Islet precursor cell (in vitro differentiated cells): ENCODE measurements at regions not wholly inside any gene's neighbourhood (a gene's known extent, or its start where the extent isn't known, plus 50 kb on each side); places are given as distances from the start of the nearest gene placed in this dataset.

Experiments
- DNase-seq: peaks from one replicate; pipeline ENCODE4 v3.0.0-alpha.2; 2018

DNA sequence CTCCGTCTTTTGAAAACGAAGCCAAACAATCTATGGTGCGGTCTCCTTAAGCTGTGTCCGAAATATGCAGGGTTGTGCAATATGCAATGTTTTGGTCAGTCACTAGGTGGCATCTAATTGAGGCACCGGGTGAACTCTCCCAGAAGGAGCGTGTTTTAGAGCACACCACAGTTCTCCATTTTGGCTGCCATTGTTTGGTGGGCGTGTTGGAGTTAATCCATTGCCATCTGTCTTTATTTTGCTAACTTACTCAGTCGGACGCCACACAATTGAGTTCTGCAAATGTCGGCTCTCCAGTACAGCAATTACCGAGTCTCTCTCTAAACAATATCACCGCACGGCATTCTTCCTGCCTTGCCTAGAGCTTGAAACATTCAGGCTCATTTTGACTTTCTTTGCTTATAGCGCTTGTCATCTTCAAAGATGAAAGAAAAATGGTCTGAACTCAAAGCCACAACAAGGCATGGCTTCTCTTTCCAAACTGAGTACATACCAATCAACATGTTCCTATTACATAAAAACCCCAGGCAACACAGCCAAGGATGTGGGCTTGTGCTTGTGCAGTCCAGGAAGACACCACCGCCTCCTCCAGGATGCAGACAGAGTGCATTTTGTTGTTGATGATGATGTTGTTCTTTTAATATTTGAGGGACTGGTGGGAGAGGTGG, 182.0 kb upstream of the SERP2 start:
- no peak for DNase-seq

- no peak for DNase-seq
Observed at GRCh38 chr13:44193731-44194130, 179.9 kb upstream of the SERP2 start.

GRCh38 chr13:44195245-44195644, 178.4 kb upstream of the SERP2 start:
- no peak for DNase-seq

DNA sequence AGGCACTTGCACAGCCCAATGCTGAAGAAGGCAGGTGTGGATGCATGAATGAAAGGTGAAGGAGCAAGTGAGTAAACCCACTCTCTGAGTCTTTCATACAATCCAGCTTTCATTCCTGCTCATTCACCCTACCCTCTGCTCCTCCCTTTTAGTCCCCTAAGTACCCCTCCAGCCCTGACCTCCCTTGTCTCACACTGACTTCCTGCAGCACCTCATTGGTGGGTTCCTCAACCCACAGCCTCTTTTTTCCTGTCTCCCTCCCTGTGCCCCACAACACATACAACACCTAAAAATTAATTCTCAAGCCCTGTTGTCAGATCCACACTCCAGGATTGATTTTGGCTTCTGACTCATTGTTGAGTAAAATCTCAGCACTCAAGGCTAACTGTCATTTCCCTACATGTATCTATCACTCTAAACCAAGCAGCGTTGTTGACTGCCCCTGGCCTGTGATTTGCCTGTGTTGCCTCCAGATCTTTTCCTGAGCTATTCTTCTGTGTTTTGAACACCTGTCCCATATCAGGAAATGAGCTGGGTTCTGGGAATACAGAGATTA, 177.3 kb upstream of the SERP2 start:
- no peak for DNase-seq

DNA sequence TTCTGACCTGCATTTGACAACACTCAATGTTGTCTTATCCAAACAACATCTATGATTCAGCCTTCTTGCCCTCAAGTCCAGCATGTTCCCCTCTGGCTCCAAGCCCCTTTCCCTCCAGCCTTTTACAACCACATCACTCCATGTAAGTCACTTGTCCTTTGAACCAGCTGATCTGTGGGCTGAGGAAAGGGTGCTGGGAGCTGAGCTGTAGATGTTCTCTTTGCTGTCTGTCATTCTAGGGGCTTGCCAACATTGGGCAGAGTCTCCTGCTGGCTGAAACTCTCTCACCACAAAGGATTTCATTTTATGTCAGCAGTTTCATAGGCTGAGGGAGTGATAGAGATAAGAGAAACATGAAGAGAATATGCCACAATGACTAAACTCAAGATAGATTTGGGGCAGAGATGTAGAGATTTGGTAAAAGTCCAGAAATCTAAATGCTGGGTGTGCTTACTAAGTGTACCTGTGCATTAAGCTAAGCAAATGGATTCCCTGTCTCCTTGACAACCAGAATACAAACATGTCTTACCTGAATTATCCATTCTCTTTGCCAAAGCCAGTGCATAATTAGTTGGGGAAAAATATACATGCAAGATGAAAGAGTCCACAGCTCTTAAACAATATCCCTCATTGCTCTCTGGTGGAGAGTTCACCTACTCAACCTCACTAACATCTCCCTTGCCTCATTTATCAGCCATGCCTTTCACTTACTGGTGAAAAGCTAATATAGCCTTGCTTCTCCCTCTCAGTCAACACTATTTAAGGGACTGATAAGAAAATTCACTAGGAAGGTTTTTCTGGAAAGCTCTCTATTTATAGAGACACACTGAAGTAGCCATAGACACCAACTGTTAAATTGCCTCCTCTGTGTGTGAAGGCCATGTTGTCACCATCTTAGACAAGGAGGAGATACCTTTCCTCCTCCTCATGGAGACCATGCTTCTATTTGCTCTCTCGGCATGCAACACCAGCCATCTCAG, 175.5 kb upstream of the SERP2 start:
- DNase-seq, result no peak

DNA sequence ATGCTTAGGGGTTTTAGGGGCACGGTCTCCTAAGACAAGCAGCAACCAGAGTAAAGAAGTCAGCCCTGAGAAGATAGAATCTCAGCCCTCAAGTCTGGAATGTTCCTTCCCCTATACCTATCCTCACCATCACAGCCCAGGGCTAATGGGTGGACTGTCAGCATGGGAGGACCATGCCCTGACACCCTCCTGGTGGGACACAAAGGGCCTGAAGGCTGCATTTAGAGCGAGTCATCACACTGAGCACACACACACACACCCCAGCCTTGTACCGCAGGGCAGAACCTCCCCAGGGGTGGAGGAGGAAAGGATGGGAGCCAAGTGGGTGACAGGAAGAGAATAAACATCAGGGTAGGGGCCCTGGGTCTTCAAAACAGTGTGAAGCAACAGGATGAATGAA, 174.8 kb upstream of the SERP2 start:
- DNase-seq, result no peak

DNA sequence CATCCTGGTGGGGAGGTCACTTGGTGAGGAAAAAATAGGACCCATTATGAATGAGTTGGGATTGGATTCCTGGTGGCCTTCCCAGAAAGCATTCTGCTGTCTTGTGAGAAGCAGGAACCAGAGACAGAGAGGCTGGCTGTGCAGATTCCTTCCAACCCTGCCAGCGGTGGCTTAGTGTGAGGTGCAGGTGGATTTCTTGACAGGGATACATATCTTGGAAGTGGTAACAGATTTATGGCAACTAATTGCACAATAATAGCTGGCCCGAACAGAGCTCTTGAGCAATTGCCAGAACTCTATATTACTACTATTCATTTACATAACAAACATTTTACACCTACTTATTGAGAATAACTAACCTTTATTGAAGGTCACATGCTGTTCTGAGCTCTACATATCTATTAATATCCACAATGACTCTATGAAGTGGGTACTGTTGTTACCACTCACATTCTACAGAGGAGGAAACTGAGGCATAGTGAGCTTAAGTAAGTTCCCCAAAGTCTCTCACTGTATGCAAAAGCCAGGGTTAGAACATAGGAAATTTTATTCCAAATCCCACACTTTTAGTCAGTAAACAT, 173.9 kb upstream of the SERP2 start:
- DNase-seq, result no peak

DNA sequence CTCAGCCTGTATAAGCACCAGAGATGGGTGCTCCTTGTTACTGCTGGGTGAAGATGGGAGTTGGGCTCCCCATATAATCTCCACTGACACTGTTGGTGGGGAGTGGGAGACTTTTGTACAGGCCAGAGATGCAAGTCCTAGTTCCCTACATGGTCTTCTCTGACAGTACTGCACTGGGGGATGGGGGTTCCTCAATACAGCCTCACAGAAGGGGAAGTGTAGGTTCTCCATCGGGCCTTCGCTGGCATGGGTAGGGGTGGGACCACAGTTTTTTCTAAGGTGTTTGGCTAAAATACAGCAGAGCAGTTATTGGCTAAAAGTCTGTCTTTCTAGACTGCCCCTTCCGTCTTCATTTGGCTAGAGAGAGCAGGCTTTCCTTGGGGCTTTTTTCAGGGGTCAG, 167.2 kb upstream of the SERP2 start:
- DNase-seq, result no peak

GRCh38 chr13:44207476-44207875, 166.1 kb upstream of the SERP2 start:
- DNase-seq, result no peak

DNA sequence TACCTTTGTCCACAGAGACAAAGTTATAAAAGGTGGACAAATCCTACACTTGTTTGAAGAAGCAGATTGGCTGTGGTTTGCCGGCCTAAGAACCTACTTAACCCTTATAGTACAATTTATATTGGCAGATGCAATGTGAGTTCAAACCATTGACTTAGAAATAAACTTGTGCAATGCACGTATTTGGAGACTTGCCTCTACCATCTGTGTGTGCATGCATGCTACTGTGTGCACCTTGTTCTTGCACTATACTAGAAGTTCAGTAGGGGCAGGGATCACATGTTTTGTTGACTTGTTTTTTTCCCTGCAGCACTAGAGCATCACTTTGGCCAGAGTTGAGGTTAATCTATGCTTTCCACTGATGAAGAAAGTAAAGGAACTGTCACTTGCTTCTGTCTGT, 163.1 kb upstream of the SERP2 start:
- DNase-seq, result no peak

DNA sequence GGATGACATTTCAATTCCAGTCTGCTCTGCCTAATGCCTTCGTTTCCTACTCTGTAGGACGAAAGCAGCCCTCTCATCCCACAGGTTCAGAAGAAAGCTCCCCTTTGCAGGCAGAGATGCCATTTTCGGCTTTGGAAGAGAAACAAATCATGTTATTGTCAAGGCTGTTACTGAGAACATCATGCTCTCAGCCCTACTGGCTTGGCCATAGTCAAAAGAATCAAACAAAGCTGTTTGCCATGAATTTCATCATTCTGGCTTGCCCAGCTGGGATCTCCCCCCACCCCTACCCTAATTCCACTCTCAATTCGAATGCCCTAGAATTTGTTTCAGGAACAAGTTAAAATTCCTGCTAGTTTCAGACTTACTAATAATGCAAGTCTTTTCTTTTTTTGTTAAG, 162.3 kb upstream of the SERP2 start:
- DNase-seq, result no peak

- no peak for DNase-seq
Observed at GRCh38 chr13:44211704-44212346, 161.8 kb upstream of the SERP2 start.

- peak; percentile 64 for DNase-seq
Observed at GRCh38 chr13:44212633-44213396, 160.8 kb upstream of the SERP2 start.

GRCh38 chr13:44218501-44219240, 155.0 kb upstream of the SERP2 start:
- no peak for DNase-seq

DNA sequence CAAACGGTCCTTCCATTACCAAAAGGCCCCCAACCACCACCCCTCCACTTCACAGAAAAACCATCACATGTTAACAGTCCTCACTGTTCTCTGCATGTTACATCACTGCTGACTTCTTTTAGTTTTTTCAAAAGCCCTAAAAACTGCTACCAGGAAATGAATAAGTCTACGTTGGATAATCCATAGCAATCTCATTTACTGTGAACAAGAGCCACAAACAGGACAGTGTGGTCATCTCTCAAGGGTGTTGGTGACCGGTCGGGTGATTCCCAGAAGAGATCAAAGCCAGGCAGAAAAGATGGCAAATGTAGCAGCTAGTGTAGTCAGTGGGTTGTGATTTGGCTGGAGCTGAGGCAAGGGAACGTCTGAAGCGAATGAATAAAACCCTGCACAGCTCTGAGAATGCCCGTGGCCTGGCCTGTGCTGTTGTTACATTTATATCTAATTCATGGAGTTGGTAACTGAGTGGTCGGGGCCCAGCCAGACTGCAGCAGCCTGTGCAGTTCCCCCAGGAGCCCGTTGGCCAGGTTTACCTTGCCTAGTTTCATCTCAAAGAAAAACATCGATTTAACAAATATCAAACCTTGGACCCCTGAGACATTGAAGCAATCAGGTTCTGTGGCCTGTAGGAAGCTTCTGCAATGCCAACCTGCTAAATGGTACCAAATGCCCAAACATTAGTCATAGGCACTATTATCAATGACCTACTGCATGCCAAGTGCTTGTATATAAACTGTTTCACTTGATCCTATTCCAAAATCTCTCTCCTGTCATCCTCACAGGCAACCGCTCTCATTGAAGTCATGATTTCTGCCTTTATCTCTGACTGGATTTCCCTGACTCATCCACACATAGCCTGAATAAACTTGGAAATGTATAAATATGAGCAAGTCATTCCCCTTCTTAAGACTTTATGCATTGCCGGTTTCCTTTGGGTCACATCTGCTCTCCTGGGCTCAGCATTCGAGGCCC, 153.8 kb upstream of the SERP2 start:
- no peak for DNase-seq

DNA sequence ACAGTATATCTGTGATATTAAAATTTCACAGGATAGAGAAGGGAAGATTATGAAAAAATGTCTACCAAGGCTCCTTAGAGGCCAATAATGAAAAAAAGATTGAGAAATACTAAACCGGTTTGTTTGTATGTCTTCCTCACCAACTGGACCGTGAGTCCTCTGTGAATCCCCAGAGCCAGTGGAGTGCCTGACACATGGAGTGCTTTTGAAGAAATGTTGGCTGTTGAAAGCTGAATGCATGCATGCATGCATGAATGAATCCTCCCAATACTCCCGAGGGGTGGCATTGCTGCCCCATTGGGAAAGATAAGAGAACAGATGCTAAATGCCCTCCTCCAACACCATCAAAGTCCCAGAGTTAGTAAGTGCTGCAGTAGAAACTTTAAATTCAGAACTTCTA, 152.7 kb upstream of the SERP2 start:
- no peak for DNase-seq

DNA sequence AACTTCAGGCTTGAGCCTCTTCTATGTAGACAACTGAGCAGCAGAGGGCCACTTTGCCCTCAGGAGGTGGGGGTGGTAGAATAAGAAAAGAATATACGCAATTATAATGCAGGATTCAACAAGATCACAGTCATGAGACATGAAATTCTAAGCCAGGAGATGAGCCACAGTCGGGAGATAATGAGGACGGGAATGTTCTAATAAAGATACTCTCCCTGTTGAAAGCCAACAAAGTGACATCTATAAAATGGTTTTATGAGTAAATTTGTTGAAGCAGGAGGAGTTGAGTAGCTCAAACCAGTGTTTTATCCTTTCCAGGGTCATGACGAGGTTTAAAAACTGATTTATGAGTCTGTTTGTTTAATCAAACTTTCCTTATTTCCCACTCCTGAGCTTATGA, 152.0 kb upstream of the SERP2 start:
- no peak for DNase-seq

DNA sequence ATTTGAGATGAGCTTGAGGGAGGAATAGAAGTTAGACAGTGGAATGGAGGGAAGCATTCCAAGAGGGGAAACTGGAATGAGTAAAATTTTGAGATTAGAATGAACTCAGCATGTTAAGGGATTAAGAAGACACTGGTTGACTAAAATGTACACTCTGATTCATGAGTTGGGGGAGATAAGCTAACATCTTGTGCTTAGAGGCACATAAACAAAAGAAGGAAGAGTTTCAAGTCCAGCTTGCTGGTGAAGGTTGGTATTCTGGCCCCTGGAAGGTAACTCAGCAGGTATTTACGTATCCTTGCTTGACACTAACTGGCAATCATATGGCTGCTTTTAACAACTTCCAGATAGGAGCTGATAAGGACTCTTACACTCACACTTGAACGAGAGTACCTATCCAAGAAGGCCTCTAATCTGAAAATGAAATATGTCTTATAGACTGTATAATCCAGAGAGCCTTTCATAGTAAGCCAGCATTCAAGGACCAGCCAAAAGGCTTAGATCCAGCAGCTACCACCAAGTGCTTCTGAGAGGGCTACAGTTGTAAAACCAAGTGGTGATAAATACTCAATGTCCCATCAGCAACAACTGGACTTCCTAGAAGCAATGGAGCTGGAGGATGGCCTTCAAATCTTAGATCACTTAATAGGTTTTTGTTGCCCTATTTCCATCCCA, 149.7 kb upstream of the SERP2 start:
- DNase-seq, result no peak

GRCh38 chr13:44224450-44225149, 149.0 kb upstream of the SERP2 start:
- no peak for DNase-seq
